WI38 (cell line): ENCODE measurements at regions not wholly inside any gene's neighbourhood (a gene's known extent, or its start where the extent isn't known, plus 50 kb on each side); places are given as distances from the start of the nearest gene placed in this dataset.

Experiments used
- H3K4me3 ChIP-seq: 2 replicates; pipeline ENCODE4 v1.5.1; 2011; ENCODE audit warnings: low read depth, mild to moderate bottlenecking, control low read depth, low read length
- CTCF ChIP-seq: IDR thresholded peaks from 2 replicates; pipeline ENCODE4 v1.5.1; 2012; ENCODE audit warnings: low read depth, mild to moderate bottlenecking, control low read depth, low read length

- no peak overlapping the region for H3K4me3 ChIP-seq
- no peak for TF ChIP-seq CTCF
Observed at GRCh38 chrX:40202456-40202855, 104.7 kb upstream of the BCOR start.

GRCh38 chrX:40201329-40201885 lies 103.6 kb upstream of the BCOR start:
- no peak overlapping the region for H3K4me3 ChIP-seq
- no peak for TF ChIP-seq CTCF

GRCh38 chrX:40199704-40200103 lies 101.9 kb upstream of the BCOR start:
- no peak for TF ChIP-seq CTCF
- no peak overlapping the region for H3K4me3 ChIP-seq

- H3K4me3 ChIP-seq: no peak overlapping the region
- no peak for TF ChIP-seq CTCF
Observed at GRCh38 chrX:40197071-40197470, 99.3 kb upstream of the BCOR start.

GRCh38 chrX:40195368-40195767 lies 97.6 kb upstream of the BCOR start:
- no peak for TF ChIP-seq CTCF
- H3K4me3 ChIP-seq: no peak overlapping the region

GRCh38 chrX:40192196-40192595 lies 94.4 kb upstream of the BCOR start:
- no peak for TF ChIP-seq CTCF
- no peak overlapping the region for H3K4me3 ChIP-seq

- no peak overlapping the region for H3K4me3 ChIP-seq
- no peak for TF ChIP-seq CTCF
Observed at GRCh38 chrX:40189637-40190036, 91.9 kb upstream of the BCOR start.
